AG04449 (cell line): ENCODE measurements at regions not wholly inside any gene's neighbourhood (a gene's known extent, or its start where the extent isn't known, plus 50 kb on each side); places are given as distances from the start of the nearest gene placed in this dataset.
"Not testable (repeated sequence)": the region's sequence is repeated elsewhere in the genome, so short reads cannot be mapped to it uniquely, and the experiment has no call there.

Source experiments
- CTCF ChIA-PET: fragments of 350-600 bp; formaldehyde crosslinking; extraction: SDS; loops from one replicate; lab custom pipeline; 2021; ENCODE audit warnings: antibody characterized with exemption; lab: Yijun Ruan, JAX
- POLR2A ChIA-PET: fragments of 400-600, 350-600 bp; formaldehyde crosslinking; extraction: SDS; loops from one replicate; lab custom pipeline; 2020; ENCODE audit warnings: antibody characterized with exemption, inconsistent platforms; lab: Yijun Ruan, JAX
- DNase-seq: peaks from one replicate; pipeline ENCODE4 v3.0.0-alpha.2; 2010; ENCODE audit warnings: low read depth, low spot score
- H3K4me3 ChIP-seq: 2 replicates; pipeline ENCODE4 v1.5.1; 2011; ENCODE audit warnings: low read depth, mild to moderate bottlenecking, control low read depth, low read length
- TF ChIP-seq, protein P1 (sequence below): IDR thresholded peaks from one replicate; pipeline ENCODE4 v1.5.1; 2011; ENCODE audit warnings: mild to moderate bottlenecking, moderate library complexity, low read length, control low read depth, inconsistent platforms; ENCODE audit not compliant: insufficient read depth; ENCODE audit errors: missing control alignments

DNA sequence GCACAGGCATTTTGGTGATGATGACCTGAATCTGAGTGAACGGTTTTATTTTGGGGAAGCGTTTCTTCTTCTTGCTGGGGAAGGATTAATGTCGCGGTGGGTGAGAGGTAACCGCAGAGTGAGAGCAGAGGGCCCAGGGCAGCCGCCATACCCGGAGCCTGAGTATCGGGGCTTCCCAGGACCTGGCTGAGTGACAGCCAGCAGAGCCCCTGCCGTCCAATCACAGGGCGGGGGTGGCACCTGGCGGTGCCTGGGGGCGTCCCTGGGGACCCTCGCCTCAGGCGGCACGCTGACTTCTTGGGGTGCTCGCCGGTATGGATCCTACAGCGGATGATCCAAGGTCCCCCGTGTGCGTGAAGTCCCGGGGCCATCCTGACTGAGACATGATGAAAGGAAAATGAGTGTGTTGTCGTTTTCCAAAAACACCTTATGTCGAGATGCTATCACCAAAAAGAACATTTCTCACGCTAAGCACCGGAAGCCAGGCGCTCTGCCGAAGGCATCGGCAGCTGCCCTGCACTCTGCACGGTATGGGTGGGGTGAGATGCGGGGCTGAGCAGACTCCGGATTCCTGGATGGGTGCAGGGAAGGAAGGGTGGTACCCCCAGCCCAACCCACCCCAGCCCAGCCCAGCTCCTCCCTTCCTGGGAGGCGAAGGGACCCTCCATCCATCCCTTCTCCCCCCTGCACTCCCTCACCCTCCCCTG, 227.9 kb upstream of the SHH start:
- CTCF ChIA-PET, result no interaction called here
- no peak overlapping the region for H3K4me3 ChIP-seq
- TF ChIP-seq, protein P1, sequence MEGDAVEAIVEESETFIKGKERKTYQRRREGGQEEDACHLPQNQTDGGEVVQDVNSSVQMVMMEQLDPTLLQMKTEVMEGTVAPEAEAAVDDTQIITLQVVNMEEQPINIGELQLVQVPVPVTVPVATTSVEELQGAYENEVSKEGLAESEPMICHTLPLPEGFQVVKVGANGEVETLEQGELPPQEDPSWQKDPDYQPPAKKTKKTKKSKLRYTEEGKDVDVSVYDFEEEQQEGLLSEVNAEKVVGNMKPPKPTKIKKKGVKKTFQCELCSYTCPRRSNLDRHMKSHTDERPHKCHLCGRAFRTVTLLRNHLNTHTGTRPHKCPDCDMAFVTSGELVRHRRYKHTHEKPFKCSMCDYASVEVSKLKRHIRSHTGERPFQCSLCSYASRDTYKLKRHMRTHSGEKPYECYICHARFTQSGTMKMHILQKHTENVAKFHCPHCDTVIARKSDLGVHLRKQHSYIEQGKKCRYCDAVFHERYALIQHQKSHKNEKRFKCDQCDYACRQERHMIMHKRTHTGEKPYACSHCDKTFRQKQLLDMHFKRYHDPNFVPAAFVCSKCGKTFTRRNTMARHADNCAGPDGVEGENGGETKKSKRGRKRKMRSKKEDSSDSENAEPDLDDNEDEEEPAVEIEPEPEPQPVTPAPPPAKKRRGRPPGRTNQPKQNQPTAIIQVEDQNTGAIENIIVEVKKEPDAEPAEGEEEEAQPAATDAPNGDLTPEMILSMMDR, result no peak
- no peak for DNase-seq
- POLR2A ChIA-PET, result no interaction called here

DNA sequence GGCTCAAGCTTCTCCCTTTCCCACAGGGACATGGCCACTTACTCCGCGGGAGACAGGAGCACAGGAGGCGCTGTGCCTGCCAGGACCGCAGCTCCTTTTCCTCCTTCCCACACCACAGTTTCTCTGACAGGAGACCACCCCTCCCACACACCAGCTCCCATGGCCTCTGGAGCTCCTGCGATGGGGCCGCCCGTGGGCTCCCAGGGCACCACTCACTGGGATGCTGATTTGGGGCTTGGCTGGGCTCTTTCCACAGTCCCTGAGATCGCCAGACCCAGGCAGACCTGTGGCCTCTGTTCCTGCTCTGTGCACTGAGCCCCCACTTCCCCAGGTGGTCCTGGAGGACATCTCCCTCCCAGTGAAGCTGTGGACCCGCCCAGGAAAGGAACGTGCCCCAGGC, 226.9 kb upstream of the SHH start:
- CTCF ChIA-PET, result no interaction called here
- TF ChIP-seq, protein P1, result no peak
- no peak for DNase-seq
- no peak overlapping the region for H3K4me3 ChIP-seq
- POLR2A ChIA-PET, result no interaction called here

DNA sequence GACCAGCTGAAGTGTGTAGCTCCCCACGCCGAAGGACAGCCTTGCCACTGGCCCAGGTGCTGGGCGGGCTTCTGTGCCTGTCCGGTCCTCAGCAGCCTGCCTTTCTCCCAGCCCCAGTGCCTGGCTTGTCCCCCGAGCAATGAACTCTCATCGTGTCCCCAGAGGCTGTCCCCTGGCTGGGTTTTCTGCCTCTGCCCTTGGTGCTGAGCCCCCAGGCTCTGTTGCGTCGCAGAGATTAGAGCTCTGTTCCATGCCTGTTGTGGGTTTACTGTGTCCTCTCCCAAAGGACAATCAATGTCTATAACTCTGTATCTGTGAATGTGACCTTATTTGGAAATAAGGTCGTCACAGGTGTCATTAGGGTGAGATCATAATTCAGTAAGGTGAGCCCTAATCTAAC, 226.1 kb upstream of the SHH start:
- H3K4me3 ChIP-seq, result no peak overlapping the region
- TF ChIP-seq, protein P1, result no peak
- no peak for DNase-seq
- POLR2A ChIA-PET, result no interaction called here
- CTCF ChIA-PET, result no interaction called here

DNA sequence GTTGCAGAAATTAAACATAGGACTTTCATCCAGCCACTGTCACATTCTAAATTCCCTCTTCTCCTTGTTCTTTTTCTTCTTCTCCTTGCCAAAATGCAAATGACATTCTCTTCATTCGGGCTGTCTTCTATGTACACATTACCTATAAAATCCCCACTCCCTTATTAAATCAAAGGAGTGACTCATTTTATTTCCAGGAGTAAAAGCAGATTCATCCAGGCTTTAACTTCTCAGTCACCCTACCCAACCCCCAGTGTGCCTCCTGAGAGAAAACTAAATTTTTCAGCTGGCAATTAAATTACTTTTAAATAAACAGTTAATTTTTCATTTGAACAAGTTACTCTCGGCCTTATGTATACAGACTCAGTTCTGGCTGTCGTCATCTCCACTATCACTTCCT, 223.9 kb upstream of the SHH start:
- ChIA-PET CTCF (no interaction called here), POLR2A (no interaction called here)
- H3K4me3 ChIP-seq, result no peak overlapping the region
- TF ChIP-seq, protein P1, result no peak
- DNase-seq, result no peak

DNA sequence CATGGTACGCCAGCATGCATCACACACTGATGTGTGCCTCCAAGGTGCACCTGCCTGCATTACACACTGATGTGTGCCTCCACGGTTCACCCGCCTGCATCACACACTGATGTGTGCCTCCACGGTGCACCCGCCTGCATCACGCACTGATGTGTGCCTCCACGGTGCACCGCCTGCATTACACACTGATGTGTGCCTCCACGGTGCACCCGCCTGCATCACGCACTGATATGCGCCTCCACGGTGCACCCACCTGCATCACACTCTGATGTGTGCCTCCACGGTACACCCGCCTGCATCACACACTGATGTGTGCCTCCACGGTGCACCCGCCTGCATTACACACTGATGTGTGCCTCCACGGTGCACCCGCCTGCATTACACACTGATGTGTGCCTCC, 223.1 kb upstream of the SHH start:
- POLR2A ChIA-PET, DNase-seq, H3K4me3 ChIP-seq, CTCF ChIA-PET: not testable (repeated sequence)

DNA sequence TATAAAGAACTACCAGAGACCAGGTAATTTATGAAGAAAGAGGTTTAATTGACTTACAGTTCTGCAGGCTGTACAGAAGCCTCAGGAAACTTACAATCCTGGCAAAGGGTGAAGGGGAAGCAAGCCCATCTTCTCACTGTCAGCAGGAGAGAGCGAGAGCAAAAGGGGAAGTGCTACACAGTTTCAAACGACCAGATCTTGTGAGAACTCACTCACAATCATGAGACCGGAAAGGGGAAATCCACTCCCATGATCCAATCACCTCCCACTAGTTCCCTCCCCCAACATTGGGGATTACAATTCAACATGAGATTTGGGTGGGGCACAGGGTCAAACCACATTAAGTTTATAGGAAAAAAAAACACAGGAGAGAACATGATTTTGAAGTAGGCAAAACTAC, 222.1 kb upstream of the SHH start:
- H3K4me3 ChIP-seq, result no peak overlapping the region
- no peak for DNase-seq
- ChIA-PET CTCF (no interaction called here), POLR2A (no interaction called here)
- TF ChIP-seq, protein P1, result no peak

DNA sequence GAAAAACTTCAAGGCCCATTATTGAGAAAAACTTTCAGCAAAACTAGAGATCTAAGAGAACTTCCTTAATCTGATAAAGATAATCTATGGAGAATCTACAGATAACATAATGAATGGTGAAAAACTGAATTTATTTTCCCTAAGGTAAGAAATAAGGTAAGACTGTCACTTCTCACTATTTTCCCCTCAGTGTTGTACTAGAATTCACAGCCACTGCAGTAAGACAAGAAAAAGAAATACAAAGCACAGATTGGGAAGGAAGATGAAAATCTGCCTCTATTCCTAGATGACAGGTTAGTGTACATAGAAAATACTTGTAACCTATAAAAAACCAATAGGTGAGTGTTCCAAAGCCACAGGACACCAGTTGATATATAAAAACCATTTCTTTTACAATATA, 220.7 kb upstream of the SHH start:
- DNase-seq, result no peak
- POLR2A ChIA-PET, result no interaction called here

More for the DNA sequence above, 220.7 kb upstream of the SHH start:
- TF ChIP-seq, protein P1, result no peak
- no peak overlapping the region for H3K4me3 ChIP-seq
- CTCF ChIA-PET, result no interaction called here
